H9 (cell line): ENCODE measurements at regions not wholly inside any gene's neighbourhood (a gene's known extent, or its start where the extent isn't known, plus 50 kb on each side); places are given as distances from the start of the nearest gene placed in this dataset.

ENCODE experiments used
- DNase-seq: peaks from one replicate; pipeline ENCODE4 v3.0.0-alpha.2; 2017
- H2AFZ ChIP-seq: one replicate; pipeline ENCODE4 v1.6.1; 2013; ENCODE audit warnings: mild to moderate bottlenecking, low read length, control low read depth, moderate library complexity
- H2AK5ac ChIP-seq: 2 replicates; pipeline ENCODE4 v1.6.1; 2013; ENCODE audit warnings: low read length, control low read depth, mixed read lengths; ENCODE audit not compliant: insufficient read length
- H2BK120ac ChIP-seq: one replicate; pipeline ENCODE4 v1.6.1; 2013; ENCODE audit warnings: low read depth, mild to moderate bottlenecking, low read length, control low read depth, inconsistent platforms; ENCODE audit not compliant: poor library complexity, severe bottlenecking
- H2BK12ac ChIP-seq: 2 replicates; pipeline ENCODE4 v1.6.1; 2013; ENCODE audit warnings: low read length, control low read depth, mixed read lengths, low read depth; ENCODE audit not compliant: insufficient read length
- H2BK15ac ChIP-seq: 2 replicates; pipeline ENCODE4 v1.6.1; 2013; ENCODE audit warnings: low read depth, low read length, control low read depth
- H2BK20ac ChIP-seq: one replicate; pipeline ENCODE4 v1.6.1; 2013; ENCODE audit warnings: low read depth, mild to moderate bottlenecking, low read length, control low read depth, inconsistent platforms; ENCODE audit not compliant: poor library complexity, severe bottlenecking
- H2BK5ac ChIP-seq: 2 replicates; pipeline ENCODE4 v1.6.1; 2013; ENCODE audit warnings: low read length, control low read depth, mixed read lengths; ENCODE audit not compliant: insufficient read length
- H3K14ac ChIP-seq: 2 replicates; pipeline ENCODE4 v1.6.1; 2013; ENCODE audit warnings: low read length, control low read depth; ENCODE audit not compliant: insufficient read depth
- H3K18ac ChIP-seq: 2 replicates; pipeline ENCODE4 v1.6.1; 2013; ENCODE audit warnings: low read depth, mild to moderate bottlenecking, mixed read lengths, low read length, control low read depth; ENCODE audit not compliant: insufficient read length
- H3K23ac ChIP-seq: 2 replicates; pipeline ENCODE4 v1.6.1; 2013; ENCODE audit warnings: low read length, control low read depth, mixed read lengths, low read depth; ENCODE audit not compliant: insufficient read length
- H3K23me2 ChIP-seq: 2 replicates; pipeline ENCODE4 v1.6.1; 2013; ENCODE audit warnings: low read depth, mild to moderate bottlenecking, mixed read lengths, low read length, control low read depth; ENCODE audit not compliant: insufficient read length, poor library complexity, severe bottlenecking
- H3K27ac ChIP-seq: 2 replicates; pipeline ENCODE4 v1.5.1; 2013; ENCODE audit warnings: low read length, control low read depth, mixed read lengths, low read depth; ENCODE audit not compliant: insufficient read length
- H3K27me3 ChIP-seq: 2 replicates; pipeline ENCODE4 v1.6.1; 2013; ENCODE audit warnings: low read length, control low read depth, inconsistent platforms; ENCODE audit not compliant: insufficient read depth
- H3K4ac ChIP-seq: 2 replicates; pipeline ENCODE4 v1.6.1; 2013; ENCODE audit warnings: low read depth, mild to moderate bottlenecking, control low read depth, inconsistent platforms, low read length, moderate library complexity
- H3K4me1 ChIP-seq: 2 replicates; pipeline ENCODE4 v1.6.1; 2013; ENCODE audit warnings: low read length, control low read depth, inconsistent platforms; ENCODE audit not compliant: insufficient read depth
- H3K4me2 ChIP-seq: 2 replicates; pipeline ENCODE4 v1.6.1; 2013; ENCODE audit warnings: low read length, control low read depth, mixed read lengths; ENCODE audit not compliant: insufficient read length, insufficient read depth
- H3K56ac ChIP-seq: 2 replicates; pipeline ENCODE4 v1.6.1; 2013; ENCODE audit warnings: low read depth, mild to moderate bottlenecking, mixed read lengths, low read length, control low read depth; ENCODE audit not compliant: insufficient read length
- H3K79me1 ChIP-seq: 2 replicates; pipeline ENCODE4 v1.6.1; 2013; ENCODE audit warnings: low read depth, mild to moderate bottlenecking, moderate library complexity, low read length, control low read depth, inconsistent platforms; ENCODE audit not compliant: insufficient read depth, poor library complexity, severe bottlenecking
- H3K79me2 ChIP-seq: 2 replicates; pipeline ENCODE4 v1.6.1; 2013; ENCODE audit warnings: low read length, control low read depth, inconsistent platforms; ENCODE audit not compliant: insufficient read depth
- H3K9ac ChIP-seq: 2 replicates; pipeline ENCODE4 v1.6.1; 2013; ENCODE audit warnings: low read length, control low read depth, mixed read lengths; ENCODE audit not compliant: insufficient read length; ENCODE audit errors: extremely low read depth
- H3K9me3 ChIP-seq: one replicate; pipeline ENCODE4 v1.6.1; 2013; ENCODE audit warnings: low read depth, low read length, inconsistent platforms; ENCODE audit not compliant: control insufficient read depth
- H3T11ph ChIP-seq: one replicate; pipeline ENCODE4 v1.6.1; 2013; ENCODE audit warnings: mild to moderate bottlenecking, low read length, control low read depth, inconsistent platforms
- H4K20me1 ChIP-seq: one replicate; pipeline ENCODE4 v1.6.1; 2013; ENCODE audit not compliant: control insufficient read depth, insufficient read length, insufficient read depth
- H4K5ac ChIP-seq: 2 replicates; pipeline ENCODE4 v1.6.1; 2013; ENCODE audit warnings: low read depth, mild to moderate bottlenecking, mixed read lengths, low read length, control low read depth; ENCODE audit not compliant: insufficient read length
- H4K8ac ChIP-seq: replicated peaks from 2 replicates; pipeline ENCODE4 v1.6.1; 2013; ENCODE audit warnings: low read length, control low read depth, mixed read lengths, low read depth; ENCODE audit not compliant: insufficient read length
- H4K91ac ChIP-seq: 2 replicates; pipeline ENCODE4 v1.6.1; 2013; ENCODE audit warnings: low read depth, mild to moderate bottlenecking, moderate library complexity, mixed read lengths, low read length, control low read depth; ENCODE audit not compliant: insufficient read length
- H3K27ac Mint-ChIP-seq, 3 experiments: 2 replicates in 2 of 3; 3 replicates in 1 of 3; pipeline ENCODE4 v1.8.0; 2020 to 2021; ENCODE audit warnings: mixed read lengths in 3 of 3, mild to moderate bottlenecking in 1 of 3, moderate library complexity in 1 of 3
- H3K27me3 Mint-ChIP-seq: 2 replicates; pipeline ENCODE4 v1.8.0; 2021; ENCODE audit warnings: low read depth, mild to moderate bottlenecking, moderate library complexity, mixed read lengths
- H3K36me3 Mint-ChIP-seq, 3 experiments: 2 replicates in 2 of 3; 3 replicates in 1 of 3; pipeline ENCODE4 v1.8.0; 2020 to 2021; ENCODE audit warnings: low read depth in 3 of 3, mixed read lengths in 3 of 3; ENCODE audit not compliant: insufficient read depth in 1 of 3
- H3K4me1 Mint-ChIP-seq, 2 experiments: 2 replicates each; pipeline ENCODE4 v1.8.0; 2020; ENCODE audit warnings: mixed read lengths in 2 of 2
- H3K4me3 Mint-ChIP-seq, 2 experiments: 2 replicates in 1 of 2; 3 replicates in 1 of 2; pipeline ENCODE4 v1.8.0; 2020 to 2021; ENCODE audit warnings: mild to moderate bottlenecking in 2 of 2, mixed read lengths in 2 of 2, moderate library complexity in 1 of 2
- H3K9me3 Mint-ChIP-seq, 2 experiments: 2 replicates in 1 of 2; 3 replicates in 1 of 2; pipeline ENCODE4 v1.8.0; 2020; ENCODE audit warnings: mild to moderate bottlenecking in 2 of 2, mixed read lengths in 2 of 2, moderate library complexity in 1 of 2
- CTCF ChIP-seq: fragments of 200-600 bp; sonication (generic); conservative IDR thresholded peaks from 3 replicates; pipeline ENCODE4 v1.8.0; 2021; ENCODE audit warnings: antibody characterized with exemption, mild to moderate bottlenecking
- WGBS: extraction: QIAGEN DNeasy Blood & Tissue Kit; methylation state at CpG from one replicate; pipeline ENCODE4 v1.1.7; 2013; ENCODE audit warnings: missing lambda C conversion rate, low lambda C conversion rate, mixed read lengths; ENCODE audit not compliant: insufficient read length; ENCODE audit errors: extremely low coverage; 5-methylcytosine and 5-hydroxymethylcytosine counted together

- no peak overlapping the region for H3K14ac ChIP-seq
- no peaks in the 10 kb centered on the region for H3K79me2 ChIP-seq
- no peaks in the 10 kb centered on the region for H3K79me1 ChIP-seq
- H3K4me2 ChIP-seq, result no peak overlapping the region
- no peaks in the 10 kb centered on the region for H3K9me3 ChIP-seq
- H3K4me1 ChIP-seq, result 0 out of 2 replicates have a peak, but pooled peaks cover 2% of the 10 kb centered on the region
- no peak overlapping the region for H3K4ac ChIP-seq
- no peak for DNase-seq
- no peak overlapping the region for H2BK15ac ChIP-seq
- H3K4me3 Mint-ChIP-seq, result no peak overlapping the region; a peak in 1 of 5 replicates
- H3K9me3 Mint-ChIP-seq, result no peaks in the 10 kb centered on the region
- no peak overlapping the region for H2BK12ac ChIP-seq
- no peak overlapping the region for H2BK120ac ChIP-seq
- no peak overlapping the region for H3K9ac ChIP-seq
- H2BK20ac ChIP-seq, result no peak overlapping the region
- H3K27ac ChIP-seq, result no peak overlapping the region
- no peak overlapping the region for H2AFZ ChIP-seq
- H4K91ac ChIP-seq, result no peak overlapping the region
- H3K4me1 Mint-ChIP-seq, result peaks cover 16% of the 10 kb centered on the region in 2 experiments
- no peak overlapping the region for H2BK5ac ChIP-seq
- no peak overlapping the region for H3K56ac ChIP-seq
- no peaks in the 10 kb centered on the region for H3K27me3 ChIP-seq
- H3K23ac ChIP-seq, result no peak overlapping the region
- no peaks in the 10 kb centered on the region for H3K36me3 Mint-ChIP-seq
- H3T11ph ChIP-seq, result no peak overlapping the region
- H4K8ac ChIP-seq, result no peak overlapping the region
- WGBS, result no CpG with 5 or more reads among the region's 1 CpG
- no peak overlapping the region for H4K5ac ChIP-seq
- no peak overlapping the region for H2AK5ac ChIP-seq
- H3K27me3 Mint-ChIP-seq, result no peaks in the 10 kb centered on the region; the same call in 1 of the 2 replicates
- no peak for TF ChIP-seq CTCF
- H4K20me1 ChIP-seq, result no peaks in the 10 kb centered on the region
- no peak overlapping the region; a peak in 1 of 7 replicates for H3K27ac Mint-ChIP-seq
- H3K23me2 ChIP-seq, result no peaks in the 10 kb centered on the region
- no peak overlapping the region for H3K18ac ChIP-seq
Measured at GRCh38 chr1:73930293-73930692, 267.7 kb downstream of the LRRIQ3 start.
